NOMO-1 treated with dmso at 0.1 percent for 144 hours (cell line): ENCODE measurements at regions not wholly inside any gene's neighbourhood (a gene's known extent, or its start where the extent isn't known, plus 50 kb on each side); places are given as distances from the start of the nearest gene placed in this dataset.
"Not testable (repeated sequence)": the region's sequence is repeated elsewhere in the genome, so short reads cannot be mapped to it uniquely, and the experiment has no call there.

Experiments
- DNase-seq: peaks from one replicate; lab custom pipeline; 2025; ENCODE audit not compliant: unreplicated experiment; lab: John Stamatoyannopoulos, UW

DNA sequence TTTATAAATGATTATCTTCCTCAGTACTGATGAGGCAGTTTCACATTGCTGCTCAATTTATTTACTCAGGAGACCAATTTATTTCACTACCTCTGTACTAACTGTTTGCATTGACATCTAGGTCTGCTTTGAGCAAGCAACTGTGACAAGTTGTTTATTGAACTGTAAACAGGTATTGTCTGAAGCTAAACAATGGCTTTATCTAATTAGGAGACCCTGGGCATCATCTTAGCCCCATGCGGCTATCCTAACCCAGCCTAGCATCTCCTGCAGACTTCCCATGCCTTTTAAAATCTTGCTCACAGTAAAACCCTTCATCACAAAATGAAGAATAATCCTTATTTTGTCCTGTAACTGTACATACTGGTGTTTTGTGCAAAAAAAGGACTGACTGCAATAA lies 348.2 kb downstream of the RWDD3 start:
- DNase-seq: no peak

DNA sequence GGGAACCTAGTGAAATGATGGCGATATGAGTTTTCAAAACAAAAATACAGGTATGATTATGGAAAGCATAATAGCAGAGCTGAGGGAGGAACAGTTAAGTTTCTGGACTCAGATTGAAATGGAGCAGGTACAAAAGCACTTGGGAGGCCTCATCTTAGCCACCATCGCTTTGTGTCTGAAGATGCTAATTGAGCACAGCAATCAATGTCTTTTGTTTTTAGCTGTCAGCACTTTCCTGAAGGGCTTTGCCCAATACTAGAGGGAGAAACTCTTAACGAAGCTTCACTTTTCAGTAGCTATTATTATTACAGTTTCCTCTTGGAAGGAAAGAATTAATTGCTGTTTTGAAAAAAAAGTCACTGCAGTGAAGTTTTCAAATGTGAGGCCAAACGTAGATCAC lies 348.7 kb downstream of the RWDD3 start:
- no peak for DNase-seq

DNA sequence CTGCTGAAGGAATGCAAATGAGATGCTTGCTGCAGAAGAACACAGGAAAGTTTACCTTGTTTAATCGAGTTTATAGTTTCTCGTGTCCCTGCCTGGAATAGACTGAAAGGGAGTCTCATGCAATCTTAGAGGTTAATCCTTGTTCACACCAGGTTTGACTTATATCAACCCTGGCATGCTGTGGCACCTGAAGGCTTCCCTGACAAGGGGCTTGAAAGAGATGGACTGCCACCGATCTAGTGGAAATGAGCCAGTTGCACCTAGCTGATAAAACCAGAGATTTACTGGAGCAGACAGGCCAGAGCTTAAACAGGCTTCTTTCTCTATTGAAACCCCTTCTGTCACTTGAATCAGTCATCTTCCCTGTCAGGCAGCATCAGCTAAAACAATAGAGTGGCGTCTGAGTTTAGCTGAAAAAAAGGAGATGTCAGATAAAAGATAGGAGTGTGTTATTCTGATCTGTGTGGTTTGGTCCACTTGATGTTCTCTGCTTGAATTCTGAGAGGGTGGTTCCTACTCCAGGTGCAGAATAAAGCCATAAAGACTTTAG lies 349.7 kb downstream of the RWDD3 start:
- no peak for DNase-seq

DNA sequence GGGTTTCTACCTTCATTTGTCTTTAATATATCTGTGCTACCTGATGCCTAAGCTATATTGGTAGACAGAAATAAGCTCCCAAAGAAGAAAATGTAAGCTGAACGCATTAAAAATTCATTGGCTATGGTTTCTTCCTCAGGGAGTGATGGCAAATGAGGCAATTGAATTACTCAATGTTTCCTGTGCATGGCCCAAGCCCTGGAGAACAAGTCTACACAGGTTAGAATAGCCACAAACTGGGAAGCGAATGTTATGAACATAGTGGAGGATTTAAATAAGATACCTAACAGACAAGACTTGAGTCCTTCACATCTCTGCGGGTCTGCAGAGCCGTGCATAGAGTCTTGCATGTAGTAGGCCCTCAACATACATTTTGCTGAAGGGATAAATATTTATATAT lies 350.3 kb downstream of the RWDD3 start:
- DNase-seq: no peak

DNA sequence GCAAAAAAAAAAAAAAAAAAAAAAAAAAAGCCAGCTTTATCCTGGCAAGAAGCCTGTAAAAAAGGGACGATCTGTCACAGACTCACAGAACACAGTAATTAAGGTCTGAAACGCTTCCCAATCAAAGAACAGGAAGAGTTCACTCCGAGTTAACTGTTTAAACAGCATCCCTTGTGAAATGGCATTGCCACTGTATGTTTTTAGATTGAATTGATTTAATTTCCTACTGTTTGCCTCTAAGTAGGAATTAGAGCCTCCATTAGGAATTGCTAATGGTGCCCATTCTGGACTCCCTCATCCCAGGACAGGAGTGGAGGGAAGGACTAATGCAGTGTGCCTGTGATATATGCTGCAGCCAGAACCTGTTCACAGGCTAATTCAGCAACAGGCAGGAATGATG lies 370.8 kb downstream of the RWDD3 start:
- DNase-seq: no peak

DNA sequence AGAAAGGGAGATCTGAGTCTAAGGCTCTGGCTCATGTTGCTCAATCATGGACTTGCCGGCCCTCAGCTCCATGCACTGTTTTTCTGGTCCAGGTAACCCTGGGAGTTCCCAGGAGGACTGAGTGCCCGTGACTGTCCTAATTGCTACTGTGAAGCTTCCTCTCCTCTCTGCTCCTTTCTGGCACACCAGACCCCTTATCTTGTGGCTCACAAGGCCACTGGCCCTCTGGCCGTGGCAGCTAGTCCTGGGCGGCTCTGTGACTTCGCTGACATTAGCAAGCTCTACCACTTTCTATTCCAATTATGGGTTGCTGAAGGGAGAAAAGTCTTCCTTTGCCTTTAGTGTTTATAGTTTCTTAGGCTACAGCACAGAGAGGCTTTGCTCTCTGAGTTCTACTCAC lies 380.2 kb downstream of the RWDD3 start:
- no peak for DNase-seq

DNA sequence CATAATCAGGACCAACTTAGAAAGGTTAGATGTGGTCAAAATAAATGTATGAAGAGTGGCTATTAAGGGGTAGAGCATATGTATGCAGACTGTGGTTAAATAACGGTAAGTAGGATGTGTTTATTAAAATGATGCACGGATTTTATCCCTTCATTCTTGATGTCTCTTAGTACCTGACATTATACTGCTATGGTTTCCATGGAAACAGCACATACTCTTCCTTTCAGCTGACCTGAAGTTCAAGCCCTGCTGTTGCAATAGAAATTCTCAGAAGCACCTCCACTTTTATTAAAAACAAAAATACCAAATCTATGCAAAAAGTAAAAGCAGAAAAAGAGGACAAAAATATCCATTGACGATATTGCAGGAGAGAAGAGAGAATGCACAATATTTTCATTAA lies 381.4 kb downstream of the RWDD3 start:
- DNase-seq: no peak

DNA sequence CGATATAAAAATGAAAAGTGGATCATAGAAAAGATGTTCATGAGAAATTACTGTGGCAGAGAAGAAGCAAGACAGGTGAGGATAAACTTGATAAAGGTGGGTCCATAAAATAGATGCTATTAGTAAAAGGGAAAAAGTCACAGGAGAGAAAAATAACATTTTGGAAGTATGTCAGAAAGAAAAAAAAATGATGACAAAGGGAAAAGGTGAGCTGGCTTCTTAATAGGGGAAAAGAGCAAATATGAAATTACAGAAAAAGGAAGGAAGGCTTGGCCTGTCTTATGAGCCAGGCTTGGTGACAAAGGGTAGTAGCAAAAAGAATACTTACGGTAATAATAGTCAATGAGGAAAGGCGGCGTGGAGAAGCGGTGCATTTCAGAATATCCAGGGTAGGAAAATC lies 386.1 kb downstream of the RWDD3 start:
- DNase-seq: no peak

DNA sequence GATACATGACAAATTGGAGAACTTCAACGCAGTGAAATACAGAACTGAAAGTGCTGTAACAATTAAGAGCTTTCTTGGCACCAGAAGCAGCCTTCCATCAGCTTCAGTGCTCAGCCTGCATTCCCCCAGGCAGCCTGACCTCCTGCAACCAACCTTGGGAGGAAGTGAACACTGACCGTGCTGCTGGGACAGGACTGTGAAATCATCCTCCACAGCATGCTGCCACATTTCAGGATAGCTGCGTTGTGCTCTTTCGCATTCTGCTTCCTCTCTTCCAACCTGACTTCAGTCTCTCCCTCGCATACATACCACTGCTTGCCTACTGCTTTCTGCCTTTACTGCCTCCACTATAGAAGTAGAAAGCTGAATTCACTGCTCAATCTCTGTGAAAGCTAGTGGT lies 388.6 kb downstream of the RWDD3 start:
- DNase-seq: no peak

DNA sequence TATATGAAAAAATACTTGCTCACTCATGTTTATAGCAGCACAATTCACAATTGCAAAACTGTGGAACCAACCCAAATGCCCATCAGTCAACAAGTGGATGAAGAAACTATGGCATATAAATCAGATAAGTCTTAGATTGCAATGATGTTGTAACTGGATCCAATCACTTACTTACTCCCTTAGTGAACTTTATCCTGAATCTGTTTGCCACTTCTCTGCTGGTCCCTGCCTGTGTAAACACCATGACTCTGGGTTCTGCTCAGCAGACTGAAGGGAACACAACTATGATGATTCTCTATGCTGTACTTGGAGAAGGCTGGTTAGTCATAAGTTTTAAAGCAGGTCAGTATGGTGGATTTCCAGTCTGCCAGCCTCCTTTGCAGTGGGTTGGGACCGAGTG lies 391.2 kb downstream of the RWDD3 start:
- no peak for DNase-seq

DNA sequence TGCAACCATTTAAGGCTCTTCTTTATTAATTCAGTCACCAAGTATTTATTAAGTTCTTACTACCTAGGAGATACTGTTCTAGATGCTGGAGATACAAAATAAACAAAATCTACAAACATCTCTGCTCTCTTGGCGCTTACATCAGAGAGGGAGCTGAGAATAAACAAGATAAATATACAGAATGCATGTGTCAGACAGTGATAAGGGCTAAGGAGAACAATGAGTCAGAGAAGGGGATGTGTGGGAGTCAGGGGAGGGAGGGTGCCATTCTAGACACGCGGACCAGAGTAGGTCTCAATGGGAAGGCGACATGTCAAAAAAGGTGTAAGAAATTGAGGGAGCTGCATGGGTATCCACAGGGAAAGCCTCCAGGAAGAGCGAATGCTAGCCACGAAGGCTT lies 393.2 kb downstream of the RWDD3 start:
- no peak for DNase-seq

DNA sequence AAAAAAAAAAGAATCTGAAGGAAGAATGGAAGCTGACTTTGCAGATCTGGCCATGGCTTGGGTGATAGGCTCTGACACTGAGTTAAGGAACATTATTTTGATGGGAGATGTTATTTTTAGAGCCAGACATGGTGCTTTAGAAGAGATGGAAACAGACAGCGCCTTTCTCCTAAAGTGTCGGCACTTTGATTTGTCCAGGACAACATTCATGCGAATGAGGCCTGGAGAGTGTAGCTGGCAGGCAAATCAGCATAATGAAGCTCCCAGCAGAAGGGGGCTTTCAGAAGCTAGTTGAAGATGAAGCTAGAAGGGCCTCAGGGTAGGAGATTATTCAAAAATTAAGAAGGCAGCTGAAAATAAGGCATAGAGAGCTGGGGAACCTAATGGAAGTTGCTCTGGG lies 397.7 kb downstream of the RWDD3 start:
- no peak for DNase-seq

DNA sequence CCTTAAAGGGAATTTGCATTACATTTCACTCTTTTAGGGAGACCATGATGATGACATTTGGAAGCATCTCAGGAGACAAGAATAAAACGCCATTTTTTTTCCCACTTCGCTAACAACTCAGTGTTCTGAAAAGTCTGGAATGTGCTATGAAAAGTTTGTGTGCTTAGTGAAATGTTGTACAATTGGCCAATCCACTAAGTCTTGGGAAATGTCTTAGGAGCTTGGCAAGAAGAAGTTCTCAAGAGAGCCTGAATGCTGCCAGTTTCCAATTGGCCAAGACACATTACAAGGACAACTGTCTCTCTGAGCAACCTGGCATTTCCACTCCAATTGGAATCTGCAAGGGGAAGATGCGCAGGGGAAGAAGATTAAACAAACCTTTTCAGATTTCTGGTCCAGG lies 401.8 kb downstream of the RWDD3 start:
- DNase-seq: no peak

DNA sequence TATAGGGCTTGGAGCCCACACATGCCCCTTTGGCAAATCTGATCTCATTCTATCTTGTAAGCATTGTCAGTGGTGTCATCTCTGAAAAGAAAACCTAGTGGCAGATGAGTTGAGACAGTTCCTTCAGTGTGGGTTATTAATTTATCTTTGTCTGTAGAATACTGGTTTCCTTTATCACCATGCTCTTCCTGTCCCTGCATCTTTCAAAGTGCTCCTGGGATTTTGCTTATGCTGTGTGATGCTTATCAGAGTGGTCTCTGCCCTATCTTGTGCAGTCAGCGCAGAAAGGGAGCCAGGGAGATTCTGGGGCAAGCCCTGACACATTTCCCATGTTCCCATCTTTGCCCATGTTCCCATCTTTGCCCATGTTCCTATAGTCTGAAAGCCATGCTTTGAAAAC lies 402.9 kb downstream of the RWDD3 start:
- no peak for DNase-seq

DNA sequence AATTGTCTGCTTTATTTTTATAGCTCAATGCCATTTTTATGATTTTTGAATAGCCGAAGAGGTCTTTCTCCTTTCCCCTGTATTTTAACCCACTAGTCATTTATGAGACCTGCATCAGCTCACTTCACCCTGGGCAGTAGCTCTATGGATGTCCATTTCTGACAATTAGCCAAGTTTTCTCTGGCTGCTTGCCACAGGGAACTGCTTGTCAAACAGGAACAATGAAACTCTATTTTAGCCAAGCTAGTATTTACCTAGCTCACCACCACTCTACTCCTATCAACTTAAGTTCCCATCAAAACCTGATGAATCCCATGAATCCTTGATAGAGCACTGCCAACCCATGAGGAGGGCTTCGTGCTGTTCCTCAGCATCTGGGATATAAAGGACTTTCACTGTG lies 406.7 kb downstream of the RWDD3 start:
- DNase-seq: no peak

DNA sequence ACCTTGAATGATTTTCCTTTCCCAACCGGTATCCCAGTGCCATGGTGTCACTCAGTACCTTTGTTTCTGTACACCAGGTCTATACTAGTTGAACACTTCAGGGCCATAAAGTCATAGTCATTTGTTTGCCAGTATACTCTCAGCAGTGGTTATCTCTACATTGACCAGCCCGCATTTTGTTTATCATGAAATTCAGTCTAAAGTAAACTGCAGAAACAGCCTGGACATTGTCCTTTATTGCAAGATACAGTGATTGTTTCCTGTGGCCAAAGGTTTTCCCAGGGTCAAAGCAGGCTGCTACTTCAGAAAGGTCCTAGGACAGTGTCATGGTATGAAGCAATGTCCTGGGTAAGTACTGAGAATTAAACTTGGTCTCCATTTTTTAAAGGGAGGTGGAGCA lies 407.4 kb downstream of the RWDD3 start:
- no peak for DNase-seq

DNA sequence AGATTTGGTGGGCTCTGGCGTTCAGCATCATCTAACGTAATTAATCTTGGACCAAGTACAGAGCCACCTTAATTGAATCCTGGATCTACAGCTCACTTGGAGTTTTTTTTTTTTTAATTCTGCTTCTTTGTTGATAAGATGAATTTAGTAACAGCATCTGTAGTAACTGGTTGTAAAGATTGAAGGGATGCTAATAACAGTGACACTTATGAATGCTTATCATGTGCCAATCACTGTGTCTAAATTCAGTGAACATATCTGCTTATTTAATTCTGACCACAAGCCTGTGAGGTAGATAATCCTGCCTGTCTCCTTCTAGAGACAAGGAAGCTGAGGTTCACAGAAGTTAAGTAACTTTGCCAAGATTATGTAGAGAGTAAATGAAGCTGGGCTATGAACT lies 408.0 kb downstream of the RWDD3 start:
- no peak for DNase-seq

DNA sequence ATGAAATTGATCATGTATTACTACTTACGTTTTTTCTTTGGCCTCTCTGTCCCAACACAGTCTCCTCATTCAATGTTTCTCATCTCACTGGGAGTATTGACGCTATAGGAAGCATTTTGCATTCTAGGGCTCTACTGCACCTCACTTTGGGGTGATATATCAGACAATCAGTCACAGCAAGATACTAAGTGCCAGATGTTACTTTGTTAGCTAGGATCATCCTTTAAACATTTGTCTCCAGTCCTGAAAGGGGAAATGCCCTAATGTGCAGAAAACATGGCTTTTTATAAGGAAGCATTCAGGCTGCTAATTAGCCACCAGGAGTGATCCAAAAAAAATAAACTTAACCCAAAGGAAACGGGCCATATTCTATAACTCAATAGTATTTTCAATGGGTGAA lies 409.1 kb downstream of the RWDD3 start:
- no peak for DNase-seq

DNA sequence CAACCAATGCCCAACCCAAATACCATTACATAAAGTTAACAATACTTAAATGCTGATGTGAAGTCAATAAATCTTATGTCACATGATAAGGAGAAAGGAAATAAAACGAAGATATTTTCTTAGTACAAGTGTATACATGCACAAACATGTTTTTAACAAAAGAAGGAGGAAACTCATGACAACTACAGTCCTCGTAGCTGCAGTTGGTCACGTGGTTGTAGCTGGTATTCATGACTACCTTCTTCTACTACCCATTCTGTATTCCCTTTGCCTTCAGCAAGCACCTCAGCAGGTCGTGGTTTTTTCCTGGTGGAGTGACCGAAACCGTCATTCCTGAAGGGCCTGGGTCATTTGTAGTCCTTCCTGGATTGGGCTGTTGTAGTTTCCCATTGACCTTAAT lies 411.1 kb downstream of the RWDD3 start:
- not testable (repeated sequence) for DNase-seq

DNA sequence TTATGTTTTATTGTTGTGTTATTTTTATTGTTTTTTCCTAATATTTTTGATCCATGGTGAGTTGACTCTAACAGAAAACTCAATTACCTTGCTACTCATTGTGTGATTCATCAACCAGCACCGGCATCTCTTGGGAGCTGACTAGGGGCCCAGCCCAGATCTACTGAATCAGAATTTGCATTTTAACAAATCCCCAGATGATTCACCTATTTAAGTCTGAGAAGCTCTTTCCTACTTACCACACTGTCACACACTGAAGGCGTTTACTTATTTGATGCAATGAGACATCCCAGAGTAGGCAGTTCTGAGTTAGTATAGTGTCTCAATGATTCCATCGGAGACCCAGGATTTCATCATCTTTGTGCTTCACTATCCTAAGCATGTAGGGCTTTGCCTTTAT lies 416.6 kb downstream of the RWDD3 start:
- no peak for DNase-seq

DNA sequence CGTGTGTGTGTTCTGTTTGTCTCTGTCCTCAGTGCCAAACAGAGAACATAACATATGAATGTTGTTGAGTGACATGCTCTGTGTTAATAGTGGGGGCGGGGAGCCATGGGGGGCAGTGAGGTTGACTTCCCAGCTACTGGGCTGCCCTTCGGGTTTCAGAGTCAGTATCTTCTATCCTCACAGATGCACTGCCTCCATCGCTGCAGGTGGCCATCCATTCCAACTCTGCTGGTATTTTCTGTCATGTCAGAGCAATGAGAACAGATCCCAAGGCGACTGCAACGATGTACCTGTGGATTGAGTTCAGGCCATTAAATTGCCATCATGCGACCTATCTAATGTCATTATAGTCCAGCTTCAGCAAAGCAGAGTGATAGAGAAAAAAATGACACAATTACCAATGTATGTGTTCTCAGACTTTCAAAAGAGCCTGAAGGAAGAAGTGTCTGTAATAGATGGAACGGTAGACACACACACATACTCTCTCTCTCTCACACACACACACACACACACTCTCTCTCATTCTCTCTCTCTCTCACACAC lies 418.5 kb downstream of the RWDD3 start:
- no peak for DNase-seq

DNA sequence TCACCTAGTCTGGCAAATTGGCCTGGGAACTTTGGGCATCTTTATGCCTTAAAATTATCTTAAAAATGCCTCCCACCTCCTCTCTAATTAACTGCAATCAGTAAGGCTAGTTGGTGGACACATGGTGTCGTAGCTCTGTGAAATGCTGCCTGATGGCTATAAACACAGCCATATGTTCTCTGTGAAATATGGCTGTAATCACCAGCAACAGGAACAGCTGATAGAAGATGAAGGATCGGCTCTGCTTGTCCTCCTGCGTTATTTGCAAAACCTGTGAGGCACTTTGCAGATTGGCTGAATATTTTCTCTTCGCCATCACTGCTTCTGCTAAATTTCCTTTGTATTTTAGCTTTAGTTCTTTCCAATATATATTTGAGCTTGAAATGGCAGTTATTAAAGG lies 419.6 kb downstream of the RWDD3 start:
- DNase-seq: no peak

DNA sequence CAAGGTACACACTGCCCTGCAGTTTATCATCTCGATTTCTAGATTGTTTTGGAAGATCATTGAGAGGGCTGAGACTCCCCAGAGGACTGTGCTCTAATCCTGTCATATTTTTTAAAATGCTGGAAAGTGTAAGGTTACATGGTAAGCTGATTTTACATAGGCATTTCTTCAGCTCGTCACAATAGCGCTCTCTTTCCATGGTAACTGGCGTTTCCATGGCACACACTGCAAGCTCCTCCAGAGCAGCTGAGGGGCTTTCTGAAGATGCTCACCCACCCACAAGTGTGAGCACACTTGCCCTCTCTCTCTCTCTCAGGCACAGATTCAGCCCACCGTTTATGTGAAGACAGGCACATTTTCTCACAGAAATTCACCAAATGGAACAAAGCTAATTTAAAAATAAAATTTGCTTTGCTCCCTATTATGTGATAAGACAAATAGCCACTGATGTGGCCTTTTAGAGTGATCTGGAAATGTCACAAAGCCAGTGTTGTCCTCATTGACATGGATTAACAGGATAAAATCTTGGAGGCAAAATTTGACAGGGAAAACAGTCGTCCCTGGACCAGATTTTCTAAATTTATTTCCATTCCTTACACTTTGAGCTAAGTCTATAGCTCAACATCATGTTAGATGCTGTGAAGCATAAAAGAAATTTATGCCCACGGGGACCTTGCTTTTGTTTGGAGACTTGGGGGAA lies 421.5 kb downstream of the RWDD3 start:
- no peak for DNase-seq
